A549 (cell line): ENCODE measurements at regions not wholly inside any gene's neighbourhood (a gene's known extent, or its start where the extent isn't known, plus 50 kb on each side); places are given as distances from the start of the nearest gene placed in this dataset.

Experiments used
- CTCF ChIP-seq: fragments of >200 bp; sonication (Bioruptor Twin); formaldehyde crosslinking; IDR thresholded peaks from 3 replicates; pipeline ENCODE4 v1.5.1; 2016
- MAFK ChIP-seq: fragments of 450-650 bp; IDR thresholded peaks from 2 replicates; pipeline ENCODE4 v1.6.1; 2014; ENCODE audit not compliant: partially characterized antibody
- MAX ChIP-seq: IDR thresholded peaks from 2 replicates; pipeline ENCODE4 v1.6.1; 2012

- TF ChIP-seq MAX (no peak), CTCF (no peak), MAFK (no peak)
Measured at GRCh38 chr5:51816427-51816826, 433.2 kb downstream of the ISL1 start.
